ENCODE measurements at regions not wholly inside any gene's neighbourhood (a gene's known extent, or its start where the extent isn't known, plus 50 kb on each side); places are given as distances from the start of the nearest gene placed in this dataset.

DNA sequence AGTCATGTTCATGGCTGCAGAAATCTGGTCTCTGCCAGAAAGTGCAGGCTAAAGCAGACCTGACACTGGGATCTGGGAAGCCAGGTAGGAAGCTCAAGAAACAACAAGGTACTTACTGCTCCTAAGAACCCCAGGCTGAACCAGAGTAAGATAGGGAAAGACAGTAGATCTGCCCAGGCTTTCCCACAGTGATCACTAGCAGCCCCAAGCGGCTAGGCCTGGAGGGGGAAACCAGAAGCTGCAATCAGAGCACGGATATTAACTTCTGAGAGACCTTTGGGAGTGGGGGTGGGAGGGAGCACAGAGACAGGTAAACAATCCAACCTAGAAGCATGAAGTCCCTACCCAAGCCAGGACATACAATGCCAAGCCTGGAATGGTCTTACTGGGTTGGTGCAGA is 135.2 kb upstream of the C11orf58 start:
- no peak for TF ChIP-seq EZH2phosphoT487 (IDR thresholded peaks at IDR 0.05; ENCODE audit: insufficient read depth, low read depth)
- no peak for TF ChIP-seq EZH2 (IDR thresholded peaks at IDR 0.05; ENCODE audit: insufficient read depth, poor library complexity, severe bottlenecking)
